Endothelial cell of umbilical vein (primary cell): ENCODE measurements at regions not wholly inside any gene's neighbourhood (a gene's known extent, or its start where the extent isn't known, plus 50 kb on each side); places are given as distances from the start of the nearest gene placed in this dataset.

Experiments used
- BruUV-seq: library from RNA; stranded (reverse); fragments of 400-500 nt; replicated peaks from 2 replicates; lab custom pipeline; 2021; lab: Mats Ljungman, UMichigan
- CTCF ChIA-PET: fragments of 300-600, 350-600 bp; sonication (Branson Sonifier 250); formaldehyde crosslinking; loops from one replicate; lab custom pipeline; 2021; ENCODE audit warnings: antibody characterized with exemption, inconsistent platforms; lab: Charles Lee
- POLR2A ChIA-PET: fragments of 300-600, 350-600 bp; sonication (Branson Sonifier 250); formaldehyde crosslinking; loops from one replicate; lab custom pipeline; 2021; ENCODE audit warnings: antibody characterized with exemption, inconsistent platforms; lab: Charles Lee
- DNase-seq: peaks from one replicate; pipeline ENCODE4 v3.0.0-alpha.2; 2011; ENCODE audit warnings: low read depth, low spot score
- FAIRE-seq: peaks from 2 replicates; lab custom pipeline; 2011; peaks lifted over from hg19 to GRCh38; lab: Jason Lieb, UNC
- H2AFZ ChIP-seq: 2 replicates; pipeline ENCODE4 v1.6.0; 2012; ENCODE audit warnings: low read depth, low read length, control low read depth, inconsistent platforms
- H3K27ac ChIP-seq: 2 replicates; pipeline ENCODE4 v1.5.1; 2011; ENCODE audit warnings: low read depth, mild to moderate bottlenecking, control low read depth, low read length, moderate library complexity; ENCODE audit not compliant: insufficient read depth
- H3K27me3 ChIP-seq, 2 experiments: 2 replicates each; pipeline versions ENCODE4 v1.6.0 to v1.6.1; 2011; ENCODE audit warnings: low read length in 2 of 2, mixed read lengths in 1 of 2; ENCODE audit not compliant: control insufficient read depth in 2 of 2, insufficient read depth in 2 of 2
- H3K36me3 ChIP-seq, 2 experiments: 2 replicates in 1 of 2; 3 replicates in 1 of 2; pipeline ENCODE4 v1.5.1; 2011; ENCODE audit warnings: low read length in 2 of 2, mild to moderate bottlenecking in 1 of 2, moderate library complexity in 1 of 2; ENCODE audit not compliant: control insufficient read depth in 2 of 2, insufficient read depth in 2 of 2; ENCODE audit errors: extremely low read depth in 1 of 2
- H3K4me1 ChIP-seq: 3 replicates; pipeline ENCODE4 v1.5.1; 2011; ENCODE audit warnings: mild to moderate bottlenecking, low read length; ENCODE audit not compliant: control insufficient read depth, insufficient read depth; ENCODE audit errors: extremely low read depth
- H3K4me2 ChIP-seq: 2 replicates; pipeline ENCODE4 v1.6.1; 2011; ENCODE audit warnings: low read length, control low read depth, mixed read lengths; ENCODE audit not compliant: insufficient read depth
- H3K4me3 ChIP-seq, 3 experiments: fragments of 200-600 bp in 1 of 3; sonication (generic), shearing (Covaris generic) in 1 of 3; replicated peaks in 1 of 3; 2 replicates each; pipeline ENCODE4 v1.5.1; 2011 to 2016; ENCODE audit warnings: control low read depth in 3 of 3, low read length in 3 of 3, mild to moderate bottlenecking in 2 of 3, inconsistent platforms in 1 of 3, low read depth in 1 of 3, moderate library complexity in 1 of 3; ENCODE audit not compliant: insufficient read depth in 1 of 3
- H3K79me2 ChIP-seq: 2 replicates; pipeline ENCODE4 v1.6.0; 2012; ENCODE audit warnings: low read length, inconsistent platforms; ENCODE audit not compliant: control insufficient read depth, insufficient read depth
- H3K9ac ChIP-seq: replicated peaks from 2 replicates; pipeline ENCODE3; 2011; ENCODE audit warnings: low read length, control low read depth; ENCODE audit not compliant: insufficient read depth; ENCODE audit errors: extremely low read depth
- H3K9me1 ChIP-seq: replicated peaks from 3 replicates; pipeline ENCODE4 v1.6.0; 2011; ENCODE audit warnings: mild to moderate bottlenecking, low read length; ENCODE audit not compliant: control insufficient read depth, insufficient read depth; ENCODE audit errors: extremely low read depth
- H3K9me3 ChIP-seq: replicated peaks from 2 replicates; pipeline ENCODE4 v1.5.1; 2012; ENCODE audit warnings: low read length, inconsistent platforms; ENCODE audit not compliant: control insufficient read depth, insufficient read depth
- H4K20me1 ChIP-seq: replicated peaks from 2 replicates; pipeline ENCODE3; 2011; ENCODE audit warnings: mild to moderate bottlenecking, low read length; ENCODE audit not compliant: control insufficient read depth, insufficient read depth; ENCODE audit errors: extremely low read depth
- CTCF ChIP-seq, 2 donors: IDR thresholded peaks; 1 replicate in 1 of 2; 2 replicates in 1 of 2; pipeline ENCODE4 v1.5.1; 2011; ENCODE audit warnings: low read length in 2 of 2, mild to moderate bottlenecking in 2 of 2, moderate library complexity in 2 of 2, control low read depth in 1 of 2, inconsistent platforms in 1 of 2, low read depth in 1 of 2; ENCODE audit not compliant: insufficient read depth in 1 of 2; ENCODE audit errors: extremely low read depth in 1 of 2
- EZH2 ChIP-seq: IDR thresholded peaks from 2 replicates; pipeline ENCODE4 v1.6.1; 2012; ENCODE audit warnings: borderline replicate concordance, low read depth, mild to moderate bottlenecking, moderate library complexity, low read length, inconsistent platforms; ENCODE audit not compliant: severe bottlenecking
- FOS ChIP-seq: IDR thresholded peaks from 2 replicates; pipeline ENCODE4 v1.6.1; 2011; ENCODE audit warnings: mild to moderate bottlenecking, low read length, moderate library complexity, borderline replicate concordance; ENCODE audit not compliant: insufficient read depth
- GATA2 ChIP-seq: IDR thresholded peaks from 2 replicates; pipeline ENCODE4 v1.7.0; 2011; ENCODE audit warnings: low read depth, mild to moderate bottlenecking, moderate library complexity, mixed read lengths, low read length; ENCODE audit not compliant: insufficient read length, insufficient read depth
- JUN ChIP-seq: IDR thresholded peaks from 2 replicates; pipeline ENCODE4 v1.6.1; 2011; ENCODE audit warnings: borderline replicate concordance, low read depth; ENCODE audit not compliant: insufficient read length, insufficient read depth
- MAX ChIP-seq: IDR thresholded peaks from 2 replicates; pipeline ENCODE4 v1.6.1; 2011; ENCODE audit not compliant: insufficient read depth, insufficient read length
- MYC ChIP-seq: IDR thresholded peaks from one replicate; pipeline ENCODE4 v1.6.1; 2011; ENCODE audit warnings: mild to moderate bottlenecking, low read depth, low read length
- POLR2A ChIP-seq: IDR thresholded peaks from 2 replicates; pipeline ENCODE4 v1.6.1; 2012; ENCODE audit warnings: low read depth, mild to moderate bottlenecking, control low read depth, low read length
- POLR2AphosphoS5 ChIP-seq: IDR thresholded peaks from 2 replicates; pipeline ENCODE4 v1.6.1; 2012; ENCODE audit warnings: low read depth, mild to moderate bottlenecking, control low read depth, low read length, moderate library complexity; ENCODE audit not compliant: insufficient read depth
- dilution Hi-C: fragments of 300-500 bp; cut with MboI; formaldehyde crosslinking; loops from one replicate; pipeline ENCODE4 v1.15.0; 2019; ENCODE audit warnings: low sequenced_read_pairs; ENCODE audit not compliant: extremely low pct_ligation_motif_present
- intact Hi-C: fragments of 100-400 bp; cut with micrococcal nuclease; formaldehyde crosslinking; loops from one replicate; pipeline ENCODE4 v1.10.0; 2022

DNA sequence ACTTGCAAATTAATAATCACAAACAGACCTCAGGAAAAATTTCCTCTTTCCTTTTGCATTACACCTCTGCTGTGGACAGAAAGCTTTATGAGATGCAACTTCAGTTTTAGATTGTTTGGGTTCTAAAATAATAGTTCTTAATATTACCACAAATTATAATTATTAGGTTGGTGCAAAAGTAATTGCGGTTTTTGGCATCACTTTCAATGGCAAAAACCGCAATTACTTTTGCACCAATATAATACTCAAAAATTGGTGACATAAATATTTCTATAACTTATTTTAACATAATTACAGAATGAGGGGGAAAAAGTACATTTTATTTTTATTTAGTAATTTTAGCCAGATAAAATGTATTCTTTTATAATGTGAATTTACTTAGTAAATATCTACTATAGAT is 804.4 kb upstream of the FAM98A start:
- no peaks in the 10 kb centered on the region for H4K20me1 ChIP-seq
- H3K4me2 ChIP-seq = no peak overlapping the region
- intact Hi-C loops (no loop called here), dilution Hi-C loops (no loop called here)
- H2AFZ ChIP-seq = no peak overlapping the region
- DNase-seq (no peak), FAIRE-seq (no peak)
- H3K4me1 ChIP-seq = no peaks in the 10 kb centered on the region
- H3K9ac ChIP-seq = no peak overlapping the region
- H3K9me1 ChIP-seq = no peaks in the 10 kb centered on the region
- no peaks in the 10 kb centered on the region for H3K9me3 ChIP-seq
- H3K27ac ChIP-seq = no peak overlapping the region
- no peaks in the 10 kb centered on the region for H3K79me2 ChIP-seq
- no peak overlapping the region for H3K4me3 ChIP-seq
- BruUV-seq = no TSS peak
- TF ChIP-seq JUN (no peak), CTCF (IDR thresholded peaks at IDR 0.05; ENCODE audit: extremely low read depth in 1 of 2, insufficient read depth in 1 of 2, low read depth in 1 of 2, low read length in 2 of 2) (no peak), MAX (no peak)
- H3K27me3 ChIP-seq = no peaks in the 10 kb centered on the region
- no peaks in the 10 kb centered on the region for H3K36me3 ChIP-seq
- ChIA-PET CTCF (no interaction called here), POLR2A (no interaction called here)

DNA sequence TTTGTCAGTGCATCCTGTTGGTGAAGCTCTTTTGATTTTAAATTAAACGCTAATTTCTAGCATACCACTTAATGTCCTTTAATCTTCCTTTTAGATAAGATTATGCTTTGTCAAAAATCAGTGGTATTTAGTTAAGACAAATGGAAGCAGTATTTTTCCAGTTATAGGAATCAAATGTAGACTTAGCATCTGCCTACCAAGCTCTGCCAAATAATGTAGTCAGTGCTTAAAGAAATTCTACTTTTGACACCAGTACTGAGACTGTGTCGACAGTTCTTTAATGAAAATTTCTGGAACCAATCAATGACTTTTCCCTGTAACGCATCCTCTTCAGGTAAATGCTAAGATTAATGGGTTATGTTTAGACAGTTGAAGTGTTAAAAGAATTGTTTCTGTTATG is 803.3 kb upstream of the FAM98A start:
- intact Hi-C loops = no loop called here
- FAIRE-seq (no peak), DNase-seq (no peak)
- no peaks in the 10 kb centered on the region for H3K9me3 ChIP-seq
- no peaks in the 10 kb centered on the region for H3K27me3 ChIP-seq
- no peaks in the 10 kb centered on the region for H3K9me1 ChIP-seq
- TF ChIP-seq JUN (no peak), GATA2 (no peak), FOS (no peak), CTCF (IDR thresholded peaks at IDR 0.05; ENCODE audit: extremely low read depth in 1 of 2, insufficient read depth in 1 of 2, low read depth in 1 of 2, low read length in 2 of 2) (no peak), POLR2AphosphoS5 (no peak), MYC (no peak), EZH2 (no peak), MAX (no peak), POLR2A (no peak)
- no peak overlapping the region for H2AFZ ChIP-seq
- no peaks in the 10 kb centered on the region for H3K36me3 ChIP-seq
- dilution Hi-C loops = no loop called here
- BruUV-seq = no TSS peak
- H3K4me2 ChIP-seq = no peak overlapping the region
- H3K79me2 ChIP-seq = no peaks in the 10 kb centered on the region
- no peaks in the 10 kb centered on the region for H4K20me1 ChIP-seq
- no peaks in the 10 kb centered on the region for H3K4me1 ChIP-seq
- H3K9ac ChIP-seq = no peak overlapping the region
- ChIA-PET POLR2A (no interaction called here), CTCF (no interaction called here)
- H3K27ac ChIP-seq = no peak overlapping the region
- no peak overlapping the region for H3K4me3 ChIP-seq
